GM18508 (cell line): ENCODE measurements at regions not wholly inside any gene's neighbourhood (a gene's known extent, or its start where the extent isn't known, plus 50 kb on each side); places are given as distances from the start of the nearest gene placed in this dataset.

Source experiments
- ATAC-seq: cut with Tn5 transposase; IDR thresholded peaks from one replicate; pipeline ENCODE4 v1.9.1; 2021; ENCODE audit warnings: moderate number of reproducible peaks; ENCODE audit not compliant: insufficient read depth, unreplicated experiment

GRCh38 chrX:122434942-122435341 lies 749.1 kb upstream of the GRIA3 start:
- ATAC-seq, result no peak

GRCh38 chrX:122439831-122440230 lies 744.2 kb upstream of the GRIA3 start:
- no peak for ATAC-seq

GRCh38 chrX:122440832-122441231 lies 743.2 kb upstream of the GRIA3 start:
- no peak for ATAC-seq

GRCh38 chrX:122441451-122441850 lies 742.6 kb upstream of the GRIA3 start:
- ATAC-seq, result no peak

GRCh38 chrX:122445466-122445865 lies 738.6 kb upstream of the GRIA3 start:
- no peak for ATAC-seq

- no peak for ATAC-seq
These were observed 719.7 kb upstream of the GRIA3 start for GRCh38 chrX:122464341-122464740.

GRCh38 chrX:122475306-122475705 lies 708.8 kb upstream of the GRIA3 start:
- ATAC-seq, result no peak

- ATAC-seq, result no peak
These were observed 683.5 kb upstream of the GRIA3 start for GRCh38 chrX:122500556-122500955.

GRCh38 chrX:122501652-122502051 lies 682.4 kb upstream of the GRIA3 start:
- no peak for ATAC-seq

- no peak for ATAC-seq
These were observed 680.1 kb upstream of the GRIA3 start for GRCh38 chrX:122504026-122504425.

- no peak for ATAC-seq
These were observed 671.5 kb upstream of the GRIA3 start for GRCh38 chrX:122512561-122513072.

GRCh38 chrX:122517786-122518185 lies 666.3 kb upstream of the GRIA3 start:
- no peak for ATAC-seq

- no peak for ATAC-seq
These were observed 638.3 kb upstream of the GRIA3 start for GRCh38 chrX:122545778-122546177.

- no peak for ATAC-seq
These were observed 637.8 kb upstream of the GRIA3 start for GRCh38 chrX:122546269-122546668.

GRCh38 chrX:122552286-122552800 lies 631.7 kb upstream of the GRIA3 start:
- ATAC-seq, result no peak

- ATAC-seq, result no peak
These were observed 628.2 kb upstream of the GRIA3 start for GRCh38 chrX:122555925-122556324.

- no peak for ATAC-seq
These were observed 618.1 kb upstream of the GRIA3 start for GRCh38 chrX:122565952-122566351.

GRCh38 chrX:122566401-122566800 lies 617.7 kb upstream of the GRIA3 start:
- no peak for ATAC-seq

- no peak for ATAC-seq
These were observed 616.2 kb upstream of the GRIA3 start for GRCh38 chrX:122567911-122568310.

GRCh38 chrX:122572461-122572860 lies 611.6 kb upstream of the GRIA3 start:
- ATAC-seq, result no peak

GRCh38 chrX:122579036-122579435 lies 605.0 kb upstream of the GRIA3 start:
- ATAC-seq, result no peak

GRCh38 chrX:122579526-122579925 lies 604.6 kb upstream of the GRIA3 start:
- ATAC-seq, result no peak
